Rectal smooth muscle tissue (tissue), 1 donor: ENCODE measurements at regions not wholly inside any gene's neighbourhood (a gene's known extent, or its start where the extent isn't known, plus 50 kb on each side); places are given as distances from the start of the nearest gene placed in this dataset.

Source experiments
- H3K27ac ChIP-seq: one replicate; pipeline ENCODE4 v1.7.0; 2013; ENCODE audit warnings: low read depth, low read length, inconsistent platforms
- H3K27me3 ChIP-seq: one replicate; pipeline ENCODE4 v1.7.0; 2013; ENCODE audit warnings: low read length; ENCODE audit not compliant: control insufficient read depth, insufficient read depth
- H3K36me3 ChIP-seq: one replicate; pipeline ENCODE4 v1.7.0; 2013; ENCODE audit warnings: low read length; ENCODE audit not compliant: control insufficient read depth, insufficient read depth
- H3K4me1 ChIP-seq: one replicate; pipeline ENCODE4 v1.7.0; 2013; ENCODE audit warnings: low read length; ENCODE audit not compliant: control insufficient read depth, insufficient read depth
- H3K4me3 ChIP-seq: one replicate; pipeline ENCODE4 v1.7.0; 2013; ENCODE audit warnings: low read length
- H3K9ac ChIP-seq: one replicate; pipeline ENCODE4 v1.7.0; 2013; ENCODE audit warnings: low read length

DNA sequence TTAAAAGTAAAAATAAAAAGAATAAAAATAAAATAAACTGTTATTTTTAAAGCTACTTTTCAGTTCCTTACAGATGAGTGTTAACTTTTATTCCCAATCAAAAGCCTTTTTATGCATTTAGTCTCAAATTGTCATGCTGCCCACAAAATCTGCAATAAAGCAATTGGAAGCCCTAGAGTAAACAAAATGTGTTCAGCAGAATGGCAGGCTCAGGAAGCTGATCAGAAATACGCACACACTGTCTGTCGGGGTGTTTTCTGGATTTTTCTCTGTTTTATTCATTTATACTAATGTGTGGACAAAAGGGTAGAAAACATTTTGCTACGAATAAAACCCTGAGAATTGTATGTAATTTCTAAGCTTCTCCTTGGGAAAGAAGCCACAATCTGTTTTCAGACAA is 162.8 kb downstream of the RCN1 start:
- H3K9ac ChIP-seq = no peak overlapping the region

DNA sequence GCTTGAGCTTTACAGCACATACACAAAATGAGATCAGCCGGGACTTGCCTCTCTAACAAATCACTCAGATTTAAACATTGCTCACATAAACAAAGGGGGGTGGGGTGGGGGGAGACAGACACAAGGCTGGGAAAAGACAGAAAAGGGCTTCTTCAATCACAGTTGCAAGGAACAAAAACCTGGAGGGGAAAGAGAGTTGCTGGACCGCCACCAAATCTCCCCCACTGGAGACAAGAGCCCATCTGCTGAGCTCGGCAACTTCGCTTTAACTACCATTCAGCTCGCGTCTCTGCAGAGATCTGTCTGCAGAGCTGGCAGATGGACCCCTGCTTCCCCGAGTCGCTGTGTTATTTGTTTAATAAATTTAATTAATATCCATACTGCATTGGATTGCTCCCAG is 165.0 kb downstream of the RCN1 start:
- Histone ChIP-seq H3K4me3 (no peak overlapping the region), H3K27me3 (no peaks in the 10 kb centered on the region), H3K9ac (no peak overlapping the region), H3K36me3 (no peaks in the 10 kb centered on the region), H3K4me1 (no peaks in the 10 kb centered on the region), H3K27ac (no peak overlapping the region)

More for the DNA sequence above, 162.8 kb downstream of the RCN1 start:
- Histone ChIP-seq H3K36me3 (no peaks in the 10 kb centered on the region), H3K4me1 (no peaks in the 10 kb centered on the region), H3K4me3 (no peak overlapping the region), H3K27ac (no peak overlapping the region), H3K27me3 (no peaks in the 10 kb centered on the region)

DNA sequence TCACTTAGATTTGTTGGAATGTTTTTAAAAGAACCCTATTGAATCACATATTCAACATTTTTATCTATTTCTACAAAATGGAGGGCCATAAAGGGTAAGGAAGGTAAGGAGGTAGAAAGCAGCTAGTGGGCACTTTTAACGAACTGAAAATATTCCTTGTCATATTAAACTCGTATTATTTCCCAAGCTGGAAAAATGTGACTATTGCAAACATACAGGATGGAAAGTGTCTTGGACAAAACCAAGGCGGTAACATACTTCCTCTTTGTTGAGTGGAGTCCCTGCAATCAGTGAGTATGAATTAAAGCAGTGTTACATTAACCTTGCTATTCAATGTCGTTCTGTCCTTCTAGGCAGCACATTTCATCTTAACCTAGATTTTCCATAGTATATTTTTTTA is 165.6 kb downstream of the RCN1 start:
- H3K27me3 ChIP-seq = no peaks in the 10 kb centered on the region
- no peak overlapping the region for H3K9ac ChIP-seq
- H3K27ac ChIP-seq = no peak overlapping the region
- H3K4me1 ChIP-seq = no peaks in the 10 kb centered on the region
- no peak overlapping the region for H3K4me3 ChIP-seq
- no peaks in the 10 kb centered on the region for H3K36me3 ChIP-seq

DNA sequence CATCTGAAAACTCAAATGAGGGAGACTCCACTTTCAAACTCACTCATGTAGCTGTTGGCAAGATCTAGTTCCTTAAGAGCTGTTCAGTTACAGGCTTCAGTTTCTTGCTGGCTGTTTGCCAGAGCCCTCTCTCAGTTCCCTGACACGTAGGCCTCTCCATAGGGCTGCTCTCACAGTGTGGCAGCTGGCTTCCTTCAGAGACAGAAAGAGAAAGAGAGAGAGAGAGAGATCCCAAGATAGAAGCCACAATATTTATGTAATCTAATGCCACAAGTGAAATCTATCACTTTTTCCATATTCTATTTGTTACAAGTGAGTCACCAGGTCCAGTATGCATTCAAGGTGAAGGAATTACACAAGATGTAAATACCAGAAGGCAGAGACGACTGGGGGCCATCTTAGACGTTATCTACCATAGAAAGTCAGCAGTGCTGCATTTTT is 168.8 kb downstream of the RCN1 start:
- no peak overlapping the region for H3K4me3 ChIP-seq
- no peaks in the 10 kb centered on the region for H3K27me3 ChIP-seq
- no peak overlapping the region for H3K27ac ChIP-seq
- H3K4me1 ChIP-seq = no peaks in the 10 kb centered on the region
- no peaks in the 10 kb centered on the region for H3K36me3 ChIP-seq
- no peak overlapping the region for H3K9ac ChIP-seq

DNA sequence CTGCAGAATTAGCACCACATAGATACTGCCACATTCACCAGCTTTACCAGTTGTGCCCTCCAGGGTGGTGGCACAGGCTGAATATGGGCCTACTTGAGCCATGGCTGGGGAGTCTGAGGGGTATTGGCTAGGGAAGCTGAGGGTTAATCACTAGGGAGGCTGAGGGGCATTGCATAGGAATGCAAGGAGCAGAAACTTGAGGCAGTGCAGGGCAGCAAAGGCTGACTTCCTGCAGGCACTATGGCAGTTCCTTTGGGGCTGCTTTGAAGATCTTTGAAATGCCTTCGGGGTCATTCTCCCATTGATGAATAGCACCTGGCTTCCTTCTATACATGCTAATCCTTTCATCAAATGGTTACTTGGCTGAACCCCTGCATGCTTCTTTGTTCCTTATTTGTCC is 171.5 kb downstream of the RCN1 start:
- no peak overlapping the region for H3K9ac ChIP-seq
- H3K36me3 ChIP-seq = no peaks in the 10 kb centered on the region
- no peak overlapping the region for H3K27ac ChIP-seq
- H3K4me3 ChIP-seq = no peak overlapping the region
- no peaks in the 10 kb centered on the region for H3K27me3 ChIP-seq
- H3K4me1 ChIP-seq = no peaks in the 10 kb centered on the region

DNA sequence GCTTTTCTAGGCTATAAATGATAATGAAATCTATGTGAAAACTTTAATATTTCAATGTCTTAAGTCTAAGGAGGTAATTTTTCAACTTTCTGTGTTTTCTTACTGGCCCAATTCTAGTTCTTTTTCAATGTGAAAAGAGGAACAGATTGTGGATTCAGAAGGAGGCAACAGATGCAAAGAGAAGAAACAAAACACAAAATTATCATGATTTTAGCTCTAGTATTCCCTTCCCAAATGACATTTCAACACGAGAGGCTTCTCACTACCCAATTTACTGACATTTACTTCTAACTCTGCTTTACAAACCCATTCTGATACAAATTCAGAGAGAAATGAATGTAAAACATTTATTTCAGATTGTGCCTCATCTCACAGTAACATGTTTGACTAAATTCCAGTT is 169.4 kb downstream of the WT1 start:
- Histone ChIP-seq H3K9ac (no peak overlapping the region), H3K4me3 (no peak overlapping the region), H3K27ac (no peak overlapping the region)

DNA sequence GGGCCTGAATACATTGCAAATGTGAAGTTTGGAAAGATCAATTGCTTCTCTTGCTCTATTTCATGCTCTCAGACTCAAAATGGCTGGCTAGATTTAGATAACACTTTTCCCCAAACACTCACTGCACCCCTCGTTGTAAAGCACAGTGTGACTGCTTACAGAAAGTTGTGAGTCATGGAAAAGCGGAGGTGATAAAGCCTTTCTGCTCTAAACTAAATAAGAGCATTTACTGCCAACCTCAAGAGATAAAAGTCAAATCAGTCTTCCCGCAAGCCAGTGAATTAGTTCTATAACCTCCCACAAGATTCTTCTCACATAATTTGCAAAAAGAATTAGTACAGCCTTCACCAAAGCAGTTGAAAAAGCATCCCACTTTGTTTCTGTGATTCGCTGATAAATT is 168.7 kb downstream of the WT1 start:
- no peak overlapping the region for H3K4me3 ChIP-seq
- H3K27me3 ChIP-seq = no peaks in the 10 kb centered on the region
- no peaks in the 10 kb centered on the region for H3K36me3 ChIP-seq
- no peak overlapping the region for H3K27ac ChIP-seq
- no peaks in the 10 kb centered on the region for H3K4me1 ChIP-seq
- no peak overlapping the region for H3K9ac ChIP-seq

More for the DNA sequence above, 169.4 kb downstream of the WT1 start:
- H3K4me1 ChIP-seq = no peaks in the 10 kb centered on the region
- H3K36me3 ChIP-seq = no peaks in the 10 kb centered on the region
- H3K27me3 ChIP-seq = no peaks in the 10 kb centered on the region

DNA sequence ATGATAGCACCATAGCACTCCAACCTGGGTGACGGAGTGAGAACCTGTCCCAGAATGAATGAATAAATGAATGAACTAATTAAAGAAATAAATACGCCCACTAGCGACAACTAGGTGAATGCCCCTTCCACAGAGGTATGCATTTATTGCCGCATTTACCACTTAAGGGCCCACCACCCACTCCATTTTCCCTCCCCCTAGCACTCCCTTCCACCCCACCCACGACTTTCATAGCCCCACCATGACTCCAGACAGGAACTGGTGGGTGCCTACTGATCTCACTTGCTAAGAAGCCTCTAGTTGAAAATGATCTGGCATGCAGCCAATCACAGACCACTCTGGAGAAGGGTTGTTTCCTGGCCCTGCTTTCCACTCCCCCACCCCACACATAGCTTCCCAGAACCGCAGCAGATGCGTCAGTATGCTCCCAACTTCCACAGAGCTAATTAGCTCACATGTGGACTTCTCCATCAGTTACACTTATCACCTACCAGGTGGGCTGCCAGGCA is 167.6 kb downstream of the WT1 start:
- Histone ChIP-seq H3K27me3 (no peaks in the 10 kb centered on the region), H3K27ac (no peak overlapping the region), H3K9ac (no peak overlapping the region), H3K36me3 (no peaks in the 10 kb centered on the region), H3K4me3 (no peak overlapping the region), H3K4me1 (no peaks in the 10 kb centered on the region)

DNA sequence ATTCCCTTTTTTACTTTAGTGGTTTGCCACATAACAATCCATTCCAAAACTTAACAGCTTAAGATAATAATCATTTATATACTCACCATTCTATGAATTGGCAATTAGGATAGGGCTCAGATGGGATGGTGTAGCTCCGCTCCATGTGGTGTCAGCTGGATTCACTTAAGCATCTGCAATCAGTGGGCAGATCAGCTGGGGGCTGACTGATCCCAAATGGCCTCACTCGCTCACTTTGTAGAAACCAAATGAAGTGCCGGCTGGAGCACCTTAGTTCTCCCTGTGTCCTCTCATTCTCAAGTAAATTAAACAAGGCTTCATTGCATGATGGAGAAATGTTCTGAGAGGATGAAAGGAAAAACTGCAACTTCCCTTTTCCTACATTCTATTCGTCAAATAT is 161.4 kb downstream of the WT1 start:
- no peak overlapping the region for H3K9ac ChIP-seq
- H3K4me3 ChIP-seq = no peak overlapping the region
- H3K27me3 ChIP-seq = no peaks in the 10 kb centered on the region
- no peak overlapping the region for H3K27ac ChIP-seq
- no peaks in the 10 kb centered on the region for H3K4me1 ChIP-seq
- H3K36me3 ChIP-seq = no peaks in the 10 kb centered on the region

DNA sequence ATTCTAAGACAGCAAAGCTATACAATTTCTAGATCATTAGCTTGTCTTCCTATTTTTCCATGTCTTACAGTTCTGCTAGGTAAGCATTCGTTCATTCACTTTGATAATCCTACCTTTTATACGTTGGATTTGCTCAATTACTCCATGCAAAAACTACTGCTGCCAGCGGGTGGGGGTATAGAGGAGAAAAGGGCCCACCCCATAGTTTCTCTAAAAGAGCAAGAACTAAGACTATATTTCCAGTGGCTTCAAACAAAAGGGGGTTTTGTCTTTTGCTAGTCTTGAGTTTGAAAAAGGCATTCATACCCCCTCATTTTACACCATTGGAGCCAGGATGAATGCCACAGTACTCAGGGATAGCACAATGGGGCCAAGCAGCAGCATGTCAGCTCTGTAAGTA is 155.7 kb downstream of the WT1 start:
- no peak overlapping the region for H3K9ac ChIP-seq
- H3K4me3 ChIP-seq = no peak overlapping the region
- H3K27me3 ChIP-seq = no peaks in the 10 kb centered on the region
- H3K4me1 ChIP-seq = no peaks in the 10 kb centered on the region
- no peaks in the 10 kb centered on the region for H3K36me3 ChIP-seq
- H3K27ac ChIP-seq = no peak overlapping the region

DNA sequence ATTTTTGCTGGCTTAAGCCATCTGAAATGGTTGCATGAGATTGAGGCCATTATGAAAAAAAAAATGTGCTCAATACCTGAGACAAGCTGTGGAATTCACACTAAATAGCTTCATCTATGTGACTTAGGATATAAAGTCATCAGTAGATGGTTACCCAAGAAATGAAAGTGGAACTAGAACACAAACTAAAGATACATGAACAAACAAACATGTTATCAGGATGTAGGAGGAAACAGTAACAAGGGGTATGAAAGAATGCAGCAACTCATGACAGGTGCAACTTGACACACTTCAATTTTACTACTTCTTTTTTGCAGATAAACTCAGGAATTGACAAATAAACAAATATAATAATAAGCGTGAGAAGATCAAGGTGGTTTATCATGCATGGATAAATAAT is 155.0 kb downstream of the WT1 start:
- H3K36me3 ChIP-seq = no peaks in the 10 kb centered on the region
- H3K27ac ChIP-seq = no peak overlapping the region
- no peak overlapping the region for H3K4me3 ChIP-seq
- H3K27me3 ChIP-seq = no peaks in the 10 kb centered on the region
- H3K9ac ChIP-seq = no peak overlapping the region
- H3K4me1 ChIP-seq = no peaks in the 10 kb centered on the region

DNA sequence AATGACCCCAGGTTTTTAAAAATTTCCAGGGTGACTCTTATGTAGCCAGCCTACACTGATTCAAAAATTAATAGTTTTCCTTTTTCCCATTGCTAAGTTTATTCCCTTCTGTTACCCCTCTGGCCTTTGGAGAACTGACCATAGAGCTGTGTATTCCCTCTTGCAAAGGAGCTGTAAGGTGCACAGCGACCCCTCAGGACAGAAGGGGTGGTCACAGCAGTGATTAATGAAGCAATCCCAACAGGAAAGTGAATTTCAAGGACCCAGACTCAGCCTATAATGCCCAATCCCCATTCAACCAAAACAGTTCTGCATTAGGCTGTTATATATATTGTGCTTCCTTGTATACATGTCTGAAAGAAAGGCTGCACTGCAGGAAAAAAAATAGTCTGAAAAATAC is 147.1 kb downstream of the WT1 start:
- Histone ChIP-seq H3K27me3 (no peaks in the 10 kb centered on the region), H3K4me1 (no peaks in the 10 kb centered on the region), H3K36me3 (no peaks in the 10 kb centered on the region), H3K4me3 (no peak overlapping the region), H3K27ac (no peak overlapping the region), H3K9ac (no peak overlapping the region)

DNA sequence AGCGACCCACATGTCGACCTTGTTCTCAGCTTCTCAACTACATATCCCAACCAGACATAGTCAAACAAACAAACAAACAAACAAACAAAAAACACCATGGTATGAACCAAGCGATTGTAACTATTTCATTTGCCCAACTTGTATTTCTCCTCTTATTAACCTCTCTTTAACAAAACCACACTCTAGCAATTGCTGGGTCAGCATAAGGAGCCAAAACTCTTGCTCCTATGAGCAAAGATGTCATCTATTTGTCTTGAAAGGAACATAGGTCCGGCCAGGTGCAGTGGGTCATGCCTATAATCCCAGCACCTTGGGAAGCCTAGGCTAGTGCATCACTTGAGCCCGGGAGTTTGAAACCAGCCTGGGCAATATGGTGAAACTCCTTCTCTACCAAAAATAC is 145.6 kb downstream of the WT1 start:
- Histone ChIP-seq H3K27me3 (no peaks in the 10 kb centered on the region), H3K36me3 (no peaks in the 10 kb centered on the region), H3K4me3 (no peak overlapping the region), H3K4me1 (no peaks in the 10 kb centered on the region), H3K9ac (no peak overlapping the region), H3K27ac (no peak overlapping the region)
